ENCODE measurements at regions not wholly inside any gene's neighbourhood (a gene's known extent, or its start where the extent isn't known, plus 50 kb on each side); places are given as distances from the start of the nearest gene placed in this dataset.

GRCh38 chr1:182149411-182149965 lies 88.0 kb upstream of the ZNF648 start:
- Histone ChIP-seq H3K9me3 (no peaks in the 10 kb centered on the region), H3K27me3 (no peaks in the 10 kb centered on the region), H3K27ac (peak overlapping the region in 1 of 4 donors; percentile 41), H3K4me1 (peaks cover 8 to 20% (median 19%) of the 10 kb centered on the region in 3 donors), H3K4me3 (no peak overlapping the region), H3K36me3 (no peaks in the 10 kb centered on the region)
- TF ChIP-seq EP300 (IDR thresholded peaks at IDR 0.05) (no peak), POLR2AphosphoS5 (IDR thresholded peaks at IDR 0.05) (peak; percentile 79)
- peak; percentile 70 for ATAC-seq
- 57 to 70% methylated on average over 6 of the region's 6 CpGs for WGBS, 2 donors (ENCODE audit: low coverage in 1 of 2)

- Histone ChIP-seq H3K4me1 (peaks cover 15 to 35% (median 30%) of the 10 kb centered on the region in 3 donors), H3K9me3 (no peaks in the 10 kb centered on the region), H3K27me3 (no peaks in the 10 kb centered on the region), H3K4me3 (no peak overlapping the region), H3K27ac (no peak overlapping the region), H3K36me3 (no peaks in the 10 kb centered on the region)
- WGBS, 2 donors (ENCODE audit: low coverage in 1 of 2), result 89 to 90% methylated on average over 3 to 5 of the region's 5 CpGs
- ATAC-seq, result no peak
- TF ChIP-seq POLR2AphosphoS5 (IDR thresholded peaks at IDR 0.05) (no peak), POLR2A (IDR thresholded peaks at IDR 0.05) (no peak), EP300 (IDR thresholded peaks at IDR 0.05) (no peak)
- TF ChIP-seq, protein P1, sequence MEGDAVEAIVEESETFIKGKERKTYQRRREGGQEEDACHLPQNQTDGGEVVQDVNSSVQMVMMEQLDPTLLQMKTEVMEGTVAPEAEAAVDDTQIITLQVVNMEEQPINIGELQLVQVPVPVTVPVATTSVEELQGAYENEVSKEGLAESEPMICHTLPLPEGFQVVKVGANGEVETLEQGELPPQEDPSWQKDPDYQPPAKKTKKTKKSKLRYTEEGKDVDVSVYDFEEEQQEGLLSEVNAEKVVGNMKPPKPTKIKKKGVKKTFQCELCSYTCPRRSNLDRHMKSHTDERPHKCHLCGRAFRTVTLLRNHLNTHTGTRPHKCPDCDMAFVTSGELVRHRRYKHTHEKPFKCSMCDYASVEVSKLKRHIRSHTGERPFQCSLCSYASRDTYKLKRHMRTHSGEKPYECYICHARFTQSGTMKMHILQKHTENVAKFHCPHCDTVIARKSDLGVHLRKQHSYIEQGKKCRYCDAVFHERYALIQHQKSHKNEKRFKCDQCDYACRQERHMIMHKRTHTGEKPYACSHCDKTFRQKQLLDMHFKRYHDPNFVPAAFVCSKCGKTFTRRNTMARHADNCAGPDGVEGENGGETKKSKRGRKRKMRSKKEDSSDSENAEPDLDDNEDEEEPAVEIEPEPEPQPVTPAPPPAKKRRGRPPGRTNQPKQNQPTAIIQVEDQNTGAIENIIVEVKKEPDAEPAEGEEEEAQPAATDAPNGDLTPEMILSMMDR (IDR thresholded peaks at IDR 0.05), result no peak
These were observed 86.4 kb upstream of the ZNF648 start for GRCh38 chr1:182147951-182148350.

GRCh38 chr1:182147136-182147820 lies 85.8 kb upstream of the ZNF648 start:
- Histone ChIP-seq H3K4me3 (no peak overlapping the region), H3K36me3 (no peaks in the 10 kb centered on the region), H3K27ac (no peak overlapping the region), H3K27me3 (no peaks in the 10 kb centered on the region), H3K4me1 (peaks cover 15 to 40% (median 30%) of the 10 kb centered on the region in 3 donors), H3K9me3 (no peaks in the 10 kb centered on the region)
- TF ChIP-seq EP300 (IDR thresholded peaks at IDR 0.05), result no peak
- TF ChIP-seq POLR2AphosphoS5 (IDR thresholded peaks at IDR 0.05), result no peak
- TF ChIP-seq, protein P1 (IDR thresholded peaks at IDR 0.05), result no peak
- no peak for TF ChIP-seq POLR2A (IDR thresholded peaks at IDR 0.05)
- 53 to 93% methylated on average over 4 of the region's 4 CpGs for WGBS, 2 donors (ENCODE audit: low coverage in 1 of 2)
- no peak for ATAC-seq

- Histone ChIP-seq H3K4me1 (peaks cover 15 to 40% (median 30%) of the 10 kb centered on the region in 3 donors), H3K9me3 (no peaks in the 10 kb centered on the region), H3K36me3 (no peaks in the 10 kb centered on the region), H3K27me3 (no peaks in the 10 kb centered on the region), H3K4me3 (no peak overlapping the region), H3K27ac (peak overlapping the region in 3 of 4 donors; percentile 90 to 95 (median 92))
- WGBS, 2 donors (ENCODE audit: low coverage in 1 of 2), result 81% methylated on average over 5 of the region's 5 CpGs; no CpG with 5 or more reads in 1 of the 2 donors
- no peak for ATAC-seq
- TF ChIP-seq EP300 (IDR thresholded peaks at IDR 0.05), result no peak
- TF ChIP-seq, protein P1 (IDR thresholded peaks at IDR 0.05), result no peak
- no peak for TF ChIP-seq POLR2AphosphoS5 (IDR thresholded peaks at IDR 0.05)
- TF ChIP-seq POLR2A (IDR thresholded peaks at IDR 0.05), result no peak
These were observed 84.8 kb upstream of the ZNF648 start for GRCh38 chr1:182146286-182146685.

DNA sequence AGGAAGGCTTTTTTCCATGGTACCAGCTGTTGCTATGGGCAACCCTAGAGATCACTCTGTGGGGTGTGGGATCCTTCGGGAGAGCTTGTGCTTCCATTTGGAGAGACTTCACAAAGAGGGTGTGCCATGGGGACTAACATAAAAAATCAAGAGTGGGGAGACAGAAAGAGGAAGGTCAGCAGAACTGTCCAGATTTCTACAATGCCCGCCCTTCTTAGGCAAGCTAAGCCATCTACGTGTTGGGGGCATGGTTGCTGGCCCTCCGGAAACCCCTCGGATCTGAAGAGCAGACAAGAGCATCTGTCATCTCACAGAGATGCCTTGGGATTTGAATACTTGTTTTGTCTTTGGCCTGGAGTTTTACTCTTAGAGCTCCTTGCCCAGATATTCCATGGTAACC lies 83.9 kb upstream of the ZNF648 start:
- H3K27me3 ChIP-seq, result no peaks in the 10 kb centered on the region
- H3K9me3 ChIP-seq, result no peaks in the 10 kb centered on the region
- peak overlapping the region; percentile 90 to 95 (median 92) for H3K27ac ChIP-seq
- 84 to 88% methylated on average over 4 to 5 of the region's 5 CpGs for WGBS, 2 donors (ENCODE audit: low coverage in 1 of 2)
- no peaks in the 10 kb centered on the region for H3K36me3 ChIP-seq
- H3K4me3 ChIP-seq, result no peak overlapping the region
- H3K4me1 ChIP-seq, result peaks cover 15 to 40% (median 30%) of the 10 kb centered on the region in 3 donors
- ATAC-seq, result no peak
- no peak for TF ChIP-seq EP300 (IDR thresholded peaks at IDR 0.05)
- TF ChIP-seq, protein P1 (IDR thresholded peaks at IDR 0.05), result no peak
- no peak for TF ChIP-seq POLR2AphosphoS5 (IDR thresholded peaks at IDR 0.05)
- no peak for TF ChIP-seq POLR2A (IDR thresholded peaks at IDR 0.05)
